Activated CD8-positive, alpha-beta T cell treated with anti-CD3 and anti-CD28 coated beads for 36 hours (primary cell): ENCODE measurements at regions not wholly inside any gene's neighbourhood (a gene's known extent, or its start where the extent isn't known, plus 50 kb on each side); places are given as distances from the start of the nearest gene placed in this dataset.

Source experiments
- ATAC-seq: fragments of 200-7000 bp; cut with Tn5 transposase; one replicate; pipeline ENCODE4 v1.10.0; 2021; ENCODE audit warnings: mild to moderate bottlenecking, moderate library complexity
- CTCF ChIA-PET: fragments of 350-600 bp; sonication (Branson Sonifier 250); formaldehyde crosslinking; loops from one replicate; lab custom pipeline; 2021; ENCODE audit warnings: antibody characterized with exemption; lab: Charles Lee
- POLR2A ChIA-PET: fragments of 350-600 bp; sonication (Branson Sonifier 250); formaldehyde crosslinking; loops from one replicate; lab custom pipeline; 2021; ENCODE audit warnings: antibody characterized with exemption; lab: Charles Lee
- DNase-seq: peaks from one replicate; pipeline ENCODE4 v3.0.0-alpha.2; 2020
- H3K27ac Mint-ChIP-seq: one replicate; pipeline ENCODE4 v1.8.0; 2021; ENCODE audit warnings: mild to moderate bottlenecking, mixed read lengths
- H3K27me3 Mint-ChIP-seq: one replicate; pipeline ENCODE4 v1.8.0; 2021; ENCODE audit warnings: mixed read lengths
- H3K36me3 Mint-ChIP-seq: one replicate; pipeline ENCODE4 v1.8.0; 2021; ENCODE audit warnings: low read depth, mixed read lengths
- H3K4me1 Mint-ChIP-seq: one replicate; pipeline ENCODE4 v1.8.0; 2021; ENCODE audit warnings: low read depth, mixed read lengths
- H3K4me3 Mint-ChIP-seq: one replicate; pipeline ENCODE4 v1.8.0; 2021; ENCODE audit warnings: mild to moderate bottlenecking, moderate library complexity, mixed read lengths
- H3K9me3 Mint-ChIP-seq: one replicate; pipeline ENCODE4 v1.8.0; 2021; ENCODE audit warnings: mixed read lengths
- CTCF ChIP-seq: fragments of 200-600 bp; IDR thresholded peaks from one replicate; pipeline ENCODE4 v1.8.0; 2022; ENCODE audit warnings: antibody characterized with exemption, mild to moderate bottlenecking
- intact Hi-C: fragments of 100-400 bp; cut with micrococcal nuclease; formaldehyde crosslinking; loops from one replicate; pipeline ENCODE4 v1.10.0; 2022

- Mint-ChIP-seq H3K4me1 (no peaks in the 10 kb centered on the region), H3K27ac (no peak overlapping the region), H3K27me3 (peaks cover 4% of the 10 kb centered on the region), H3K9me3 (no peaks in the 10 kb centered on the region), H3K36me3 (no peaks in the 10 kb centered on the region), H3K4me3 (no peak overlapping the region)
- TF ChIP-seq CTCF = no peak
- ChIA-PET POLR2A (no interaction called here), CTCF (no interaction called here)
- intact Hi-C loops = no loop called here
- ATAC-seq = no peak
- DNase-seq = no peak
Observed at GRCh38 chr2:236748385-236748784, 178.8 kb downstream of the ACKR3 start.

DNA sequence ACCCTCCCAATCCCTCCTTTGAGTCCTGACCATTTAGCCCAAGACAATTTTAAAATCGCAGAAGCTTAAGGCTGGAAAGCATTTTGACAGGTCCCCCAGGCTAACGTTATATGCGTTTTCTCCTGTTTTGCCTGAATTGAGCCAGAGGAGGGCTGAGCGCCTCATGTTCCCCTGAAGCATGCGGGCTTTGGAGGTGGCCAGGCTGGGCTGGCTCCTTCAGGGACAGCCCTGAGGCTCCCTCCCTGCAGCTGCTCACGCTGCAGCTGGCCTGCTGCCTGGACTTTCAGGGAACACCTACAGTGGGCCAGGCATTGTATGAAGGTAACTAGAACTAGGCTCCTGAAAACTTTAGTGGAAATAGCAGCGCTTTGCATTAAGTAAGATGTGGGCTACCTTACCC lies 179.2 kb downstream of the ACKR3 start:
- Mint-ChIP-seq H3K4me3 (no peak overlapping the region), H3K36me3 (no peaks in the 10 kb centered on the region), H3K27ac (no peak overlapping the region), H3K9me3 (no peaks in the 10 kb centered on the region), H3K27me3 (peaks cover 4% of the 10 kb centered on the region), H3K4me1 (no peaks in the 10 kb centered on the region)
- ChIA-PET POLR2A (no interaction called here), CTCF (no interaction called here)
- DNase-seq (no peak), ATAC-seq (no peak)
- no peak for TF ChIP-seq CTCF
- intact Hi-C loops = no loop called here

GRCh38 chr2:236749346-236749745 lies 179.7 kb downstream of the ACKR3 start:
- Mint-ChIP-seq H3K4me3 (no peak overlapping the region), H3K4me1 (no peaks in the 10 kb centered on the region), H3K27ac (no peak overlapping the region), H3K36me3 (no peaks in the 10 kb centered on the region), H3K27me3 (peaks cover 5% of the 10 kb centered on the region), H3K9me3 (no peaks in the 10 kb centered on the region)
- DNase-seq = no peak
- CTCF ChIA-PET = no interaction called here
- no peak for TF ChIP-seq CTCF
- intact Hi-C loops = no loop called here
- POLR2A ChIA-PET = no interaction called here
- ATAC-seq = no peak

- ChIA-PET POLR2A (no interaction called here), CTCF (no interaction called here)
- ATAC-seq (no peak), DNase-seq (no peak)
- Mint-ChIP-seq H3K36me3 (no peaks in the 10 kb centered on the region), H3K4me3 (no peak overlapping the region), H3K9me3 (no peaks in the 10 kb centered on the region), H3K4me1 (no peaks in the 10 kb centered on the region), H3K27me3 (peaks cover 5% of the 10 kb centered on the region), H3K27ac (no peak overlapping the region)
- TF ChIP-seq CTCF = no peak
- intact Hi-C loops = no loop called here
Observed at GRCh38 chr2:236752096-236752495, 182.5 kb downstream of the ACKR3 start.

DNA sequence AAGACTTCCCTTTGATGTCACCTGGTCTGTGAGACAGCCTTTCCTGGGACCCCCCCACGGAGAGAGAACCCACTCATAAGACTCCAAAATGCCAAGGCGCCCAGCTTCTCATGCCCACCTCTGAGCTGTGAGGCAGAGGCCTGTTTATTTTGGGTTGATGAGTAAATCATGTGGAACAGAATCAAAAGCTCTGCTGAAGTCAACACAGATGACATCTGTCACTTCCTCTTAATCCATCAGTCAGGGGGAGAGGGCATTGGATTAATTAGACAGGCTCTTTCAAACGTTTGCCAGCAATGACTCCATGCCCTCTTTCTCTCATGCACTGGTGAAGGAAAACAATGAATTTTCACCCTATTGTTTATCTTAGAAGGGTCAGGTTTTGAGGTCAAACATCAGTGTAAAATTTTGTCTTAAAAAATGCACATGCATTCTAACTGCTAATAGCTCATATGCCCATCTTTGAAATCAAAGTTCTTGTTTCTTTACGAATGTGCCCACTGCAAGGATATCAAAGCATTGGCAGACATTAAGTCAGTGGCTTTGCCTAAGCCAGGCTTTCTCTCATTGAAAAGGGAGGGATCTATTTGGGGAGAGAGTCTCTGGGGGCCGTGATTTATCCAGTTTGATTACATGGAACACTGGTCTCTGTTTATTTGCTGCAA lies 184.1 kb downstream of the ACKR3 start:
- no peak overlapping the region for H3K27ac Mint-ChIP-seq
- no peak overlapping the region for H3K4me3 Mint-ChIP-seq
- no peak for TF ChIP-seq CTCF
- intact Hi-C loops = no loop called here
- H3K4me1 Mint-ChIP-seq = no peaks in the 10 kb centered on the region
- ChIA-PET POLR2A (no interaction called here), CTCF (no interaction called here)
- peaks cover 6% of the 10 kb centered on the region for H3K27me3 Mint-ChIP-seq
- no peaks in the 10 kb centered on the region for H3K36me3 Mint-ChIP-seq
- ATAC-seq (no peak), DNase-seq (no peak)
- H3K9me3 Mint-ChIP-seq = no peaks in the 10 kb centered on the region
